GM19397 (cell line): ENCODE measurements at regions not wholly inside any gene's neighbourhood (a gene's known extent, or its start where the extent isn't known, plus 50 kb on each side); places are given as distances from the start of the nearest gene placed in this dataset.
"Not testable (repeated sequence)": the region's sequence is repeated elsewhere in the genome, so short reads cannot be mapped to it uniquely, and the experiment has no call there.

ENCODE experiments used
- ATAC-seq: cut with Tn5 transposase; IDR thresholded peaks from one replicate; pipeline ENCODE4 v1.9.1; 2021; ENCODE audit warnings: mild to moderate bottlenecking, moderate library complexity; ENCODE audit not compliant: unreplicated experiment

- ATAC-seq: no peak
Observed at GRCh38 chr3:101913168-101913567, 63.9 kb downstream of the NFKBIZ start.

- ATAC-seq: not testable (repeated sequence)
Observed at GRCh38 chr3:101917761-101918160, 68.4 kb downstream of the NFKBIZ start.

DNA sequence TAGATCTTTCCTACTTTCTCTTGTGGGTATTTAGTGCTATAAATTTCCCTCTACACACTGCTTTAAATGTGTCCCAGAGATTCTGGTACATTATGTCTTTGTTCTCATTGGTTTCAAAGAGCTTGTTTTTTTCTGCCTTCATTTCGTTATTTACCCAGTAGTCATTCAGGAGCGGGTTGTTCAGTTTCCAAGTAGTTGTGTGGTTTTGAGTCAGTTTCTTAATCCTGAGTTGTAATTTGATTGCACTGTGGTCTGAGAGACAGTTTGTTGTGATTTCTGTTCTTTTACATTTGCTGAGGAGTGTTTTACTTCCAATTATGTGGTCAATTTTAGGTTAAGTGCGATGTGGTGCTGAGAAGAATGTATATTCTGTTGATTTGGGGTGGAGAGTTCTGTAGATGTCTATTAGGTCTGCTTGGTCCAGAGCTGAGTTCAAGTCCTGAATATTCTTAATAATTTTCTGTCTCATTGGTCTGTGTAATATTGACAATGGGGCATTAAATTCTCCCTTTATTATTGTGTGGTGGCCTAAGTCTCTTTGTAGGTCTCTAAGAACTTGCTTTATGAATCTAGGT lies 72.9 kb downstream of the NFKBIZ start:
- not testable (repeated sequence) for ATAC-seq

DNA sequence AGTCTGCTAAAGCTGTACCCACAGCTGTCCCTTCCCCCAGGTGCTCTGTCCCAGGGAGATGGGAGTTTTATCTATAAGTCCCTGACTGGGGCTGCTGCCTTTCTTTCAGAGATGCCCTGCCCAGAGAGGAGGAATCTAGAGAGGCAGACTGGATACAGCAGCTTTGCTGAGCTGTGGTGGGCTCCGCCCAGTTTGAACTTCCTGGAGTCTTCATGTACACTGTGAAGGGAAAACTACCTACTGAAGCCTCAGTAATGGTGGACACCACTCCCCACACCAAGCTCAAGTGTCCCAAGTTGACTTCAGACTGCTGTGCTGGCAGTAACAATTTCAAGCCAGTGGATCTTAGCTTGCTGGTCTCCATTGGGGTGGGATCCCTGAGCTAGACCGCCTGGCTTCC lies 75.3 kb downstream of the NFKBIZ start:
- not testable (repeated sequence) for ATAC-seq

GRCh38 chr3:101925124-101925523 lies 75.8 kb downstream of the NFKBIZ start:
- ATAC-seq: not testable (repeated sequence)

DNA sequence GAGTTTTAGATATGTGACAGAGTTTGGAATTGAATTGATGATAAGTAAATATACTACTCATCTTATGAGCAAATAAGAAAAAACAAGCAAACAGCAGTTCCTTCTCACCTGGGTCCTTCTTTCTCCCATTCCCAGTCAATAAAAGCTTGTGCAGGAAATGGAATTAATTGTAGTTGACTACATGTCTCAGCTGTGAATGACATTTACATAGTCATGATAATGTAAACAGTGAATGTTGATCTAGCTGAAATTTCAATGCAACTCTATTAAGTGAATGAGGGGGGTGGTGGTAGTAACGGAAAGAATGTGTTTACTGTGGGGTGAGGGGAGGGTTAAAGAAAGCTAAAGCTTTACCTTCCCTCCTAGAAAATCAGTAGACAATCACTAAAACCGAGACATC lies 76.2 kb downstream of the NFKBIZ start:
- ATAC-seq: no peak

GRCh38 chr3:101926594-101927105 lies 77.3 kb downstream of the NFKBIZ start:
- ATAC-seq: no peak

GRCh38 chr3:101928890-101929289 lies 79.6 kb downstream of the NFKBIZ start:
- ATAC-seq: no peak

GRCh38 chr3:101931081-101931480 lies 81.8 kb downstream of the NFKBIZ start:
- ATAC-seq: no peak

DNA sequence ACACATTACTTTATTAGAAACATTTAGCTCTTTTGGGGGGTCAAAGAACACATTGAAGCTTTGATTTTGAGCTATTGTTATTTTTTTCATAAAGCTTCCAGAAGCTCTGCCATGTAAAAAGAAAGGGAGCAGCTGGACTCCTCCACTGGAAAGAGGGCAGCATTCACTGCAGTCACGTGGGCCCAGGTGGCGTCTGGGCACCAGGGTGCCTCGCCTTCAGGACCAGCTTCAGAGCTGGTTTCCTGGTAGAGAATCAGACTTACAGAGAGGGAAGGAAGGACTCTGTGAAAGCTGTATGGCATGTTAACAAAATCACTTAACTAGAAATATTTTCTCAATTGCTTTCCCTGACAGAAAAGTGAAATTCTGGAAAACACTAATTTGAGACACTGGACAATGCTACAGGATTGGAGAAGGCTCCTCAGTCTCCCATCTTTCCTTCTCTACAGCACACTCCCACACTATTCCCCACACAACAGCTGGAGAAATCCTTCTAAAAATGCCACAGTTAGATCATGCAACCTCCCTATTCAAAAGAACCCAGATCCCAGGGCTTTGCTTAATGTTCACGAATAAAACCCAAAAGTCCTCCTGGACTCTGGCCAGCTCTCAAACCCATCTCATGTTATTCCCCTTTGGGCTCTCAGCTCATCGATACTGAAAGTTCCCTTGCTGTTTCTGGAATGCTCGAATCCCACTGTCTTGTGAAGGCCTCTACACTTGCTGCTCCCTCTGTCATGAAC lies 83.2 kb downstream of the NFKBIZ start:
- ATAC-seq: no peak

DNA sequence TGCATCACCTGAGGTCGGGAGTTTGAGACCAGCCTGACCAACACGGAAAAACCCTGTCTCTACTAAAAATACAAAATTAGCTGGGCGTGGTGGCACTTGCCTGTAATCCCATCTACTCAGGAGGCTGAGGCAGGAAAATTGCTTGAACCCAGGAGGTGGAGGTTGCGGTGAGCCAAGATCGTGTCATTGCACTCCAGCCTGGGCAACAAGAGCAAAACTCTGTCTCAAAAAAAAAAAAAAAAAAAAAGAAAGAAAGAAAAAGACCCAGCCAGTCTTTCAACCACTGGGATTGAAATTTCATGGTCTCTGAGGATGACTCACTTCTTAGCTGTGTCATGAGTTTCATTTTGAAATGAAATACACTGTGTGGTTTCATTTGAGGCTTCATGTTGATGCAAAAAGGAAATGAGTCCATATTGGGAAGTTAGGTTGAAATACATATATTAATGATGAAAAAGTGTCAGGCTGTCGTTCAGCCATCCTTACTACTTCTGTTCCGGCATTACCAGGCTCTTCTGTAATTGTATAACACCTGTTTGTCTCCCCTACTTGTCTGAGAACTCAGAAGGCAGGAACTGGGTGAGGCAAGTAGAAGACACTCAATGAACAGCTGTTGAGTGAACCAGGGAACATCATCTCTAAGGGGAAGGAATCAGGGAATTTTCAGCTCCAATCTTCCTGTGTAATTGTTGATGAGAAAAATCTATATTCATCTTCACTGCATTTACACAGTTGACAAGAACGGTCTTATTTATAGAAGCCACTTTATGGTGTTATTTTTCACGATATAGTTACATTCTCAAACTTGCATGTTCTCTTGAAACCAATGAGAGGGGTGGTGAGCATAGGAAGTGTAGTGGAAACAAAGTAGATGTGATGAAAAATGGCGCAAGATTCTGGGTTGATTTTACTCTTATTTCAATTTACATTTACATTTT lies 87.4 kb downstream of the NFKBIZ start:
- ATAC-seq: peak; percentile 85

DNA sequence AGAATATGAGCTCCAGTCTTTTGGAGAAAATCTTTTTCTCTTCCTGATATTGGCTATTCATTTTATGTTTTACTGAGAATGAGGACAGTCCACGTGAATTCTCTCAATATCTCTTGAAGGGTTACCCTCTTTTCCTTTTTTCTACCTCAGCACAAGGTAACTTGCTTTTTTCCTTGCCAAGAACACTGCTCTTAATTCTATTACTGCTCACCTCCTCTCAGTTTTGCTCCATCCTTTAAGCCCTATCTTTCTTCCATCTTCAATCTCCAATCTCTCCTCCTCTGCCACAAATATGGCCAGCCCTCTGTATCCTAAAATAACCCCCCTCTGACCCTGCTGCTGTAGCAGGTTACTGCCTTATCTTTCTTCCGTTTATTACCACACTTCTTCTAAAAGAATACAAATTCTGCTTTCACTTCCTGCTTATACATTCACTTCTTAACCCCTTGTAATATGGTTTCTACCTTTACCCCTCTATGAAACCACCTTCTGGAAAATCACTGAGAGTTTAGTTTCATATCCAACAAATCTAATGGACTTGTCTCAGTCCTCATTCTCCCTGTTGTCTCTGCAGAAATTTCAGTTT lies 89.0 kb downstream of the NFKBIZ start:
- ATAC-seq: peak; percentile 36

GRCh38 chr3:101939361-101940049 lies 90.2 kb downstream of the NFKBIZ start:
- ATAC-seq: no peak

DNA sequence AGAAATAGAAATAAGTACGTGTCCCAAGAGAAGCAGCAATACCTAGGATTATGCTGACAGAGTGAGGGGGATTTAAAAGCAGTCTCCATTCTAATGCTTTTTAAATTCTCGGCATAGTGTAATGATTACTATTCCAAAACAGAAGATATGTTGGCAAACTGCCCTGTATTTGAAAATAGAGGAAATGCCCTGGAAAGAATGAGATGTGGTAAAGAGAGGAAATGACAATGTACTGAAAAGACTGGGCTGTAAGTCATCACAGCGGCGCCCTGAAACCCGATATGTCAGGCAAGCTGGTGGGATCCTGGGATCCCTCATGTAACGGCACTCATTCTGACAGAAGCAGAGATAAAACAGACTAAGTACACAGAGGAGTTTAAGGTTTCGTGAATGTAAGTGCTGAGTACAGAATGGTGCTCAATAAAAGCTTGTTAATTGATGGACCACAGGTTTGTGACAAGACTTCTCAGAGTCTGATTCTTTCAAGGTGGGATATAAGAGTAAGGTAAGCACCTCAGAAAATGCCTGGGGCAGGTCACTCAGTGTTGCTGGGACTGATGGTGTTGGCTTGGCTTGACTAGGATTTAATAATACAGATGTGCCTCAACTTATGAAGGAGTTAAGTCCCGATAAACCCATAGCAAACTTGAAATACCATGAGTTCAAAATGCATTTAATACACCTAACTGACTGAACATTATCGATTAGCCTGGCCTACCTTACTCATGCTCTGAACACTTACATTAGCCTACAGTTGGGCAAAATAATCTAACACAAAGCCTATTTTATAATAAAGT lies 91.4 kb downstream of the NFKBIZ start:
- no peak for ATAC-seq

GRCh38 chr3:101941318-101942040 lies 92.2 kb downstream of the NFKBIZ start:
- ATAC-seq: no peak

DNA sequence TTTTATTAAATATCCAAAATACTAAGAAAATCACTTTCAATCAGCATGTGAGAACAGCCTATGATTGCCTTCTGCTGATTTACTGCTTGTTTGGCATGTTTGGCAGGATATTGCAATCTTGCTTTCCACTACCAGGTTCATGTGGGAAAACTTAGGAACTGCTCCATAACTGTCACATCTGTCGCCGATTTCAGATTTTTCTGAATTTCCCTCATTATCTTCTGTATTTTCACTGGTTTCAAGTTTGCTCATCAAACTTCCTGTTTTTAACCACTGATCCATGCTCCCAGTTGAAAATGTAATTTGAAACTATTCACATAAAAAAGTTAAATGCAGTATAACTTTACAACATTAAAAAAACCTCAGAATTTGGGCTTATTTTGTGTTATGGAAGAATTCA lies 93.0 kb downstream of the NFKBIZ start:
- ATAC-seq: no peak

GRCh38 chr3:101943029-101943428 lies 93.7 kb downstream of the NFKBIZ start:
- ATAC-seq: no peak

DNA sequence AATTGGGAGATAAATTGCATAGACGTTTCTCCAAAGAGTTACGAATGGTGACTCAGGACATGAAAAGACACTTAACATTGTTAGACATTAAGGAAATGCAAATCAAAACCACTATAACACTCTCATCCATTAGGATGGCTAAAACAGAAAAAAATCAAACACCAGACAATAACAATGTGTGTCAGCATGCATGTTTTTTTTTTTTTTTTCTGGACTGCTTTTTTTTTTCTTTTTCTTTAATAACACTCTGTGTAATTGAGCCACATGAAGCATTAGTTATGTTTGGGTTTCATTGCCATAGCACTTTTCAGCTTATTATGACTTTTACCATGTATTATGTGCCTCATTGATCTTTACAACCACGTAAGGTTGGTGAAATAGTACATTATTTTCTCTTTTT lies 95.0 kb downstream of the NFKBIZ start:
- no peak for ATAC-seq

DNA sequence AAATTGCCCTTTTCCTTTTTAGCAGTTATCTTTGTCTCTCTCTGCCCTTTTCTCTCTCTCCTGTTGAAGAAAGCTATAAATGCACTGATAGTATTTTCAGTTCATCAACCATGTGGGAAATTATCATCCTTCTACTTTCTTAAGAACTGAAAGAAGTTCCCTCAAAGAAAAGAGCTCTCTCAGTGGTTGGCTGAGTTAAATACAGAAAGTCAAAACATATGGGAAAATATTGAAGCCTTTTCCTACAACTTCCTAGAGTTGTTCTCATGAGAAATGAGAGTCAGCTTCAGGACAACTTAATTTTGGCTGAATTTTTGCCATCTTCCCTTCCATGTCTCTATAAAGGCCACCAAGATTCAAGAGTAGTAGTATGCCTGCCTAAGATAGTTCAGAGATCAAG lies 96.7 kb downstream of the NFKBIZ start:
- no peak for ATAC-seq
